Neuron (in vitro differentiated cells): ENCODE measurements at regions not wholly inside any gene's neighbourhood (a gene's known extent, or its start where the extent isn't known, plus 50 kb on each side); places are given as distances from the start of the nearest gene placed in this dataset.

Source experiments
- H2AFZ ChIP-seq: one replicate; pipeline ENCODE4 v1.6.1; 2013; ENCODE audit warnings: low read depth, mild to moderate bottlenecking, inconsistent platforms, low read length, moderate library complexity
- H3K27me3 ChIP-seq: one replicate; pipeline ENCODE4 v1.6.1; 2013; ENCODE audit warnings: low read length; ENCODE audit not compliant: insufficient read depth
- H3K36me3 ChIP-seq: one replicate; pipeline ENCODE4 v1.6.1; 2013; ENCODE audit warnings: low read length; ENCODE audit not compliant: insufficient read depth
- H3K4me1 ChIP-seq: one replicate; pipeline ENCODE4 v1.6.1; 2013; ENCODE audit warnings: low read length; ENCODE audit not compliant: insufficient read depth
- H3K4me3 ChIP-seq: 2 replicates; pipeline ENCODE4 v1.5.1; 2013; ENCODE audit warnings: mild to moderate bottlenecking, low read length, moderate library complexity
- H3K9me3 ChIP-seq: one replicate; pipeline ENCODE4 v1.6.1; 2013; ENCODE audit warnings: low read length

DNA sequence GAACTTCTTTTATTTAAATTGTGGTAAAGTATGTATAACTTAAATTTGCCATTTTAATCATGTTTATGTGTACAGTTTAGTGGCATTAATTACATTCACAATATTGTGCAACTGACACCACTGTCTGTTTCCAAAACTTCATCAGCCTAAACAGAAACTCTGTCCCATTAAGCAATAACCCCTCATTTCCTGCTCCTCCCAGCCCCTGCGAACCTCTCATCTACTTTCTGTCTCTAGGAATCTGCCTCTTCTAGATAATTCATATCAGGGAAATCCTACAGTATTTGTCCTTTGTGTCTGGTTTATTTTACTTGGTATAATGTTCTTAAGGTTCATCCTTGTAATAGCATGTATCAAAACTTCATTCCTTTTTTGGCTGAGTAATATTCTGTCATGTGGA is 75.1 kb downstream of the BOLA3 start:
- no peak overlapping the region for H2AFZ ChIP-seq
- H3K4me1 ChIP-seq: no peaks in the 10 kb centered on the region
- peaks cover 35% of the 10 kb centered on the region for H3K36me3 ChIP-seq
- H3K4me3 ChIP-seq: no peak overlapping the region
- H3K27me3 ChIP-seq: no peaks in the 10 kb centered on the region
- no peaks in the 10 kb centered on the region for H3K9me3 ChIP-seq

DNA sequence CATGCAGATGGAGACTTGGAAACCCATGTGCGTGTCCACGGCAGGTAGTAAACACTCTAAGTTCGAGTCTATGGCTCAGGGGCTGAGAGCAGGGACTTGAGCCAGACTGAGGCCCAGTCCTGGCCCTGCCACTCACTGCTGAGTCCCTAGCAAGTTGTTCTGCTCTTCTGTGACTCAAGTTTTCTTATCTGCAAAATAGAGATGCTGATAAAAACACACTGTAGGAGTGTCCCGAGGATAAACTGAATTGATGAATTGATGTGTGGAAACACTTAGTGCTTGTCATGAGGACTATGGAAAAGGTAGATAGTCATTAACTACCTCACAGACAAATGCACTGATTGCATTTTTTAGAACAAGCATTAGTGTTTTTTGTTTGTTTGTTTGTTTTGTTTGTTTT is 73.2 kb downstream of the BOLA3 start:
- no peak overlapping the region for H3K4me3 ChIP-seq
- H3K9me3 ChIP-seq: no peaks in the 10 kb centered on the region
- no peaks in the 10 kb centered on the region for H3K27me3 ChIP-seq
- no peaks in the 10 kb centered on the region for H3K4me1 ChIP-seq
- H2AFZ ChIP-seq: no peak overlapping the region
- H3K36me3 ChIP-seq: peaks cover 32% of the 10 kb centered on the region

GRCh38 chr2:74076074-74076470 is 71.6 kb downstream of the BOLA3 start:
- H3K4me1 ChIP-seq: no peaks in the 10 kb centered on the region
- no peak overlapping the region for H2AFZ ChIP-seq
- H3K9me3 ChIP-seq: no peaks in the 10 kb centered on the region
- no peak overlapping the region for H3K4me3 ChIP-seq
- no peaks in the 10 kb centered on the region for H3K27me3 ChIP-seq
- H3K36me3 ChIP-seq: peaks cover 40% of the 10 kb centered on the region

GRCh38 chr2:74077636-74078035 is 70.1 kb downstream of the BOLA3 start:
- Histone ChIP-seq H3K4me3 (no peak overlapping the region), H3K9me3 (no peaks in the 10 kb centered on the region), H3K36me3 (peaks cover 52% of the 10 kb centered on the region), H2AFZ (no peak overlapping the region), H3K27me3 (no peaks in the 10 kb centered on the region), H3K4me1 (no peaks in the 10 kb centered on the region)

DNA sequence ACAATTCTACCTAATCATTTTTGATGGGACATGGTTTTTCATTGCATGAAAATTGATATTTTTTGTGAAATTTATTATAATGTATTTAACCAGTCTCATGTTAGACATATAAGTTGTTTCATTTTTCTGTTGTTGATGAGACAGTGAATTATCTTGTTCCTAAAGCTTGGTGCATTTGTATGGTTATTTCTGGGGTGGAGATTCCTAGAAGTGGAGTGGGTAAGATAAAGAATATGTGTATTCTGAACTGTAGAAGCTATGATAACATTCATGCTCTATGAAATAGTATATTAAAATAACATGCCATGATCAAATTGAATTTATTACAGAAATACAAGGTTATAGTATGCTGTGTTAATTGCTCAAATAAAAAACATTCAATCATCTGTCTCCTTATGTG is 69.2 kb downstream of the BOLA3 start:
- Histone ChIP-seq H3K27me3 (no peaks in the 10 kb centered on the region), H2AFZ (no peak overlapping the region), H3K9me3 (no peaks in the 10 kb centered on the region), H3K36me3 (peaks cover 53% of the 10 kb centered on the region), H3K4me1 (no peaks in the 10 kb centered on the region), H3K4me3 (no peak overlapping the region)

DNA sequence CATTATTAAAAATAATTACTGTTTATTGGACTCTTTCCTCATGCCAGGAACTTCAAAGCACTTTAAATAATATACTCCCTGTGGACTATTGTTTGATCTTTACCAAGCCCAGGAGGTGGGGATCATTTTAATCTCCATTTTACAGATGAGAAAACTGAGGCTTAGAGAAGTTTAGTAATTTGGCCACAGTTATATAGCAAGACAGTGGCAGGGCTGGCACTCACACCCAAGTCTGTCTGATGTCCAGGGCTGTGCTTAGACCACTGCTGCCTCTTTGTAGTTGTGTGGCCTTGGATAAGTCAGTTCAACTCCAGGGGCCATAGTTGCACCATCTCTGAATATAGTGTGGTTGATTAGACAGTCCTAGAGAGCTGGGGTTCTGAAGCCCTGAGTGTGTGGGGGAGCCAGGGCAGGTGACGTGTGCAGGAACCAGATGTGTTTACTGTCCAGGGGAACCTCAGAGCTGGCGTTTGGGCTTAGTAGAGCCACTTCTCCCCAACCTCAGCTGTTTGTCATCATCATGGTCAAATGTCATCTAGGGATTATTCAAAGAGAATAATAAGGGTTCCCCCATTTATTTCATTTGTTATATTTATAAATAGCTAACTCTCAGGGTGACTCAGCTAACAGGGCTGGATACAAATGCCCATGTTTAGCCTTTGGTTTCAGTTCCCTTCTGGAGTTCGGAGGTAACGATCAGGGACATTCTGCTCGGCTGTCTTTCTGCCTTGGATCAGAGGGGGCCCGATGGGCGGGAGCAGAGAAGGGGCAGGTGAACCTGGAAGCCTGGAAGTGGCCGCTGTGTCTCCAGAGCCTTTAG is 68.0 kb downstream of the BOLA3 start:
- Histone ChIP-seq H3K9me3 (no peaks in the 10 kb centered on the region), H3K4me1 (no peaks in the 10 kb centered on the region), H3K27me3 (no peaks in the 10 kb centered on the region), H2AFZ (no peak overlapping the region), H3K36me3 (peaks cover 49% of the 10 kb centered on the region), H3K4me3 (no peak overlapping the region)

GRCh38 chr2:74080346-74080745 is 67.4 kb downstream of the BOLA3 start:
- Histone ChIP-seq H3K4me1 (no peaks in the 10 kb centered on the region), H3K4me3 (no peak overlapping the region), H3K27me3 (no peaks in the 10 kb centered on the region), H2AFZ (no peak overlapping the region), H3K9me3 (no peaks in the 10 kb centered on the region), H3K36me3 (peaks cover 55% of the 10 kb centered on the region)

DNA sequence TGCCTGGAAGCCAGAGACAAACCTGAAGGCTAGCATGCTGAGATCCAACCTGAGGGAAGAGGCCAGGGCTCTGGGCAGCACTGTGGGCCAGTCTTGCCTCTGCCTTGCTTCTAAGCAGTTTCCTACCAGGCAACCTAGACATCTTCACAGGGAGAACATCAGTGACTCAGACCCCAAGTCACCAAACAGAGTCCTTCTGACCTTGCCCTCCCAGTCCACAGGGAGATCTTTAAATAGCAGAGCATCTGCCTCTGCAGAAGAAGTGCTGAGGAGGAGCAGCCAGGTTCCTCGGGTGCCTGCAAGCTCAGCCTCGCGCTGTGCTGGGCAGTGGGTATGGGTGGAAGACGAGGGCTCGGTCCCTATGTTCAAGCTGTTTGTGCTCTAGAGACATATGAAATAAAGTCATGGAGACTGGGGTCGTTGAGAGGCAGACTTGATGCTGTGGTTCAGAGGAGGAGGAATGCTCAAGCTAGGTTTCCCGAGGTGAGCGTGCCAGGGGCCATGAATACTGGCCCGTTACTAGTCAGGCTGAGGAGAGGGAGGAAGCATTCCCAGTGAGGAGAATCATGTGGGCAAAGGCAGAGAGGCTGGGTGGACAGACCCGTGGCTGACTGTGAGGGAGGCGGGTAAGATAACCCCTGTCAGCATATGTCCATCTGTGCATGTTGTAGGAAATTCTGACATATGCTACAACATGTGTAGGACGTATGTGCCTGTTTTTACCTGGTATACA is 66.5 kb downstream of the BOLA3 start:
- Histone ChIP-seq H3K36me3 (peaks cover 58% of the 10 kb centered on the region), H3K4me1 (no peaks in the 10 kb centered on the region), H2AFZ (no peak overlapping the region), H3K4me3 (no peak overlapping the region), H3K27me3 (no peaks in the 10 kb centered on the region), H3K9me3 (no peaks in the 10 kb centered on the region)

DNA sequence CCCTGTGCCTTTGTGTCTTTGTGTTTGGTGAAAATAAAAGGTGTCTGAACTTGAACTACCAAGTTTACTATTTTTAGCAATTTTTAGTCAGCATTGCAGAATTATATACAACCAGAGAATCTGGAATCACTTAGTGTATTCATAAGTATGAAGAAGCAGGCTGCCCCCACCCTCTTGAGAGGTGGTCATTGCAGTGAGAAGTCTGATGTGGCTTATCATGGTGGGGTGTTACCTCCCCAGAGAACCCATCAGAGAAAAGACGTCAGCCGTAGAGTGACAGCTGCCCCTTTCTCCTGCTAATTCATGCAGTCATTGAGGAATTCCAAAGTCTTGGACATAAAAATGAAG is 66.0 kb downstream of the BOLA3 start:
- no peaks in the 10 kb centered on the region for H3K9me3 ChIP-seq

GRCh38 chr2:74083750-74084149 is 64.0 kb downstream of the BOLA3 start:
- Histone ChIP-seq H3K36me3 (peaks cover 74% of the 10 kb centered on the region), H3K27me3 (no peaks in the 10 kb centered on the region), H2AFZ (no peak overlapping the region), H3K9me3 (no peaks in the 10 kb centered on the region), H3K4me1 (no peaks in the 10 kb centered on the region), H3K4me3 (no peak overlapping the region)

More for the DNA sequence above, 66.0 kb downstream of the BOLA3 start:
- Histone ChIP-seq H2AFZ (no peak overlapping the region), H3K4me3 (no peak overlapping the region), H3K4me1 (no peaks in the 10 kb centered on the region), H3K27me3 (no peaks in the 10 kb centered on the region), H3K36me3 (peaks cover 60% of the 10 kb centered on the region)
